CD4-positive, alpha-beta T cell (primary cell): ENCODE measurements at regions not wholly inside any gene's neighbourhood (a gene's known extent, or its start where the extent isn't known, plus 50 kb on each side); places are given as distances from the start of the nearest gene placed in this dataset.
"Not testable (repeated sequence)": the region's sequence is repeated elsewhere in the genome, so short reads cannot be mapped to it uniquely, and the experiment has no call there.

ENCODE experiments used
- ATAC-seq: fragments of 200-7000 bp; cut with Tn5 transposase; one replicate; pipeline ENCODE4 v1.10.0; 2022; ENCODE audit warnings: mild to moderate bottlenecking; ENCODE audit not compliant: poor library complexity
- CTCF ChIA-PET: fragments of 350-600 bp; sonication (Branson Sonifier 250); formaldehyde crosslinking; loops from one replicate; lab custom pipeline; 2021; ENCODE audit warnings: antibody characterized with exemption, inconsistent platforms; lab: Charles Lee
- POLR2A ChIA-PET: fragments of 350-600 bp; sonication (Branson Sonifier 250); formaldehyde crosslinking; loops from one replicate; lab custom pipeline; 2021; ENCODE audit warnings: antibody characterized with exemption, inconsistent platforms; lab: Charles Lee
- DNase-seq, 14 experiments: peaks; one replicate each; pipeline ENCODE4 v3.0.0-alpha.2; 2013 to 2020; ENCODE audit warnings: mixed read lengths in 2 of 14
- H3K27ac ChIP-seq, 2 donors: one replicate each; pipeline versions ENCODE4 v1.5.1 to v1.7.0; 2013; ENCODE audit warnings: low read length in 2 of 2, low read depth in 1 of 2, mild to moderate bottlenecking in 1 of 2
- H3K27me3 ChIP-seq, 2 experiments: 1 replicate in 1 of 2; 2 replicates in 1 of 2; pipeline versions ENCODE4 v1.6.1 to v1.7.0; 2013; ENCODE audit warnings: low read length in 2 of 2, control low read depth in 1 of 2, mild to moderate bottlenecking in 1 of 2, moderate library complexity in 1 of 2; ENCODE audit not compliant: insufficient read depth in 2 of 2, control insufficient read depth in 1 of 2
- H3K36me3 ChIP-seq: one replicate; pipeline ENCODE4 v1.6.1; 2013; ENCODE audit warnings: low read length, control low read depth; ENCODE audit not compliant: insufficient read depth
- H3K4me1 ChIP-seq: one replicate; pipeline ENCODE4 v1.6.1; 2013; ENCODE audit warnings: low read length, control low read depth; ENCODE audit not compliant: insufficient read depth
- H3K4me3 ChIP-seq: one replicate; pipeline ENCODE4 v1.5.1; 2013; ENCODE audit warnings: mild to moderate bottlenecking, low read length, moderate library complexity
- H3K9me3 ChIP-seq, 2 experiments: 1 replicate in 1 of 2; 2 replicates in 1 of 2; pipeline versions ENCODE4 v1.6.1 to v1.7.0; 2013; ENCODE audit warnings: low read length in 2 of 2, mild to moderate bottlenecking in 2 of 2, control low read depth in 1 of 2, moderate library complexity in 1 of 2; ENCODE audit not compliant: control insufficient read depth in 1 of 2, insufficient read depth in 1 of 2
- H3K27ac Mint-ChIP-seq: one replicate; pipeline ENCODE4 v1.8.0; 2020; ENCODE audit warnings: mixed read lengths
- H3K27me3 Mint-ChIP-seq: one replicate; pipeline ENCODE4 v1.8.0; 2021; ENCODE audit warnings: mixed read lengths
- H3K36me3 Mint-ChIP-seq: one replicate; pipeline ENCODE4 v1.8.0; 2021; ENCODE audit warnings: low read depth, mixed read lengths
- H3K4me1 Mint-ChIP-seq: one replicate; pipeline ENCODE4 v1.8.0; 2021; ENCODE audit warnings: low read depth, mixed read lengths
- H3K4me3 Mint-ChIP-seq: one replicate; pipeline ENCODE4 v1.8.0; 2020; ENCODE audit warnings: mild to moderate bottlenecking, mixed read lengths
- H3K9me3 Mint-ChIP-seq: one replicate; pipeline ENCODE4 v1.8.0; 2020; ENCODE audit warnings: mixed read lengths
- CTCF ChIP-seq: fragments of 200-600 bp; IDR thresholded peaks from one replicate; pipeline ENCODE4 v1.8.0; 2022; ENCODE audit warnings: antibody characterized with exemption, mild to moderate bottlenecking
- intact Hi-C, 2 experiments: fragments of 100-400 bp; cut with DNase I in 1 of 2; cut with micrococcal nuclease in 1 of 2; formaldehyde crosslinking; loops; one replicate each; pipeline versions ENCODE4 v1.15.1 to v1.9.0; 2023 to 2025; cut with DNase I, micrococcal nuclease

- POLR2A ChIA-PET, H3K36me3 ChIP-seq, H3K27ac ChIP-seq, CTCF ChIA-PET, H3K4me3 Mint-ChIP-seq, H3K9me3 Mint-ChIP-seq, H3K9me3 ChIP-seq, H3K4me3 ChIP-seq, H3K27ac Mint-ChIP-seq, H3K4me1 Mint-ChIP-seq, H3K36me3 Mint-ChIP-seq, DNase-seq, H3K27me3 ChIP-seq, ATAC-seq, H3K4me1 ChIP-seq, intact Hi-C loops: not testable (repeated sequence)
- peaks cover 26% of the 10 kb centered on the region for H3K27me3 Mint-ChIP-seq
Measured at GRCh38 chr1:147103416-147104155, 68.7 kb downstream of the PRKAB2 start.

GRCh38 chr1:147099192-147099591 is 73.1 kb downstream of the PRKAB2 start:
- no peak overlapping the region for H3K4me3 ChIP-seq
- no peak for DNase-seq
- no peaks in the 10 kb centered on the region for H3K9me3 Mint-ChIP-seq
- H3K36me3 ChIP-seq: no peaks in the 10 kb centered on the region
- H3K27me3 Mint-ChIP-seq: peaks cover 9% of the 10 kb centered on the region
- H3K36me3 Mint-ChIP-seq: no peaks in the 10 kb centered on the region
- no peak for TF ChIP-seq CTCF
- CTCF ChIA-PET: no interaction called here
- no peak for ATAC-seq
- H3K4me1 Mint-ChIP-seq: peaks cover 7% of the 10 kb centered on the region
- intact Hi-C loops: no loop called here
- no peak overlapping the region for H3K4me3 Mint-ChIP-seq
- no peaks in the 10 kb centered on the region for H3K9me3 ChIP-seq
- H3K27me3 ChIP-seq: peaks cover 0 to 3% of the 10 kb centered on the region in 2 experiments
- POLR2A ChIA-PET: no interaction called here
- no peaks in the 10 kb centered on the region for H3K4me1 ChIP-seq
- H3K27ac ChIP-seq: no peak overlapping the region
- H3K27ac Mint-ChIP-seq: no peak overlapping the region

- H3K27me3 ChIP-seq, H3K4me1 Mint-ChIP-seq, ATAC-seq, POLR2A ChIA-PET, H3K4me1 ChIP-seq, H3K4me3 ChIP-seq, CTCF ChIA-PET, H3K4me3 Mint-ChIP-seq, H3K27me3 Mint-ChIP-seq, intact Hi-C loops, H3K27ac Mint-ChIP-seq, H3K9me3 ChIP-seq, H3K36me3 ChIP-seq, H3K9me3 Mint-ChIP-seq, H3K36me3 Mint-ChIP-seq, H3K27ac ChIP-seq: not testable (repeated sequence)
- peak in 2 of 14 experiments; percentile 15 to 23 for DNase-seq
- peak; percentile 44 for TF ChIP-seq CTCF
Measured at GRCh38 chr1:147098338-147098973, 73.8 kb downstream of the PRKAB2 start.
